ENCODE measurements at regions not wholly inside any gene's neighbourhood (a gene's known extent, or its start where the extent isn't known, plus 50 kb on each side); places are given as distances from the start of the nearest gene placed in this dataset.

DNA sequence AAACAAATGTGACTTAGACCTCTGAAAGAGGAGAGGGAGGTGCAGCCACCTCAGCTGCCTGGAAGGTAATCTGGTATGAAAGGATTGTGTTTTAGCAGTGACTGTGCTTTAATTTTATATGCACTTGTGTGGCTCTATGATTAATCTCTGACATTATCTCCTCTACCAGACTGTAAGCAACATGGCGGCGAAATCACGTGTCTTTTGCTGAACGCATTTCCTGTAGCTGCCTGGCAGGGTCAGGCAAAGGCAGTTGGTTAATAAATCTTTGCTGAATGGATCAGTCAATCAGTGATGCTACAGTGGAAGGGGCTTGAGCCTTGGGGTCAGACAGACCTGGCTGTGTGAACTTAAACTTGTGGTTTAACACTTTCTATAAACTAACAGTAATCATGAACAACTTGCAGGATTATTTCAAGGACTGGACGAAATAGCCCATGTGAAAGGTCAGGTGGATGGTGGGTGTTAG, 96.9 kb downstream of the ADSS2 start:
- TF ChIP-seq, protein P1, sequence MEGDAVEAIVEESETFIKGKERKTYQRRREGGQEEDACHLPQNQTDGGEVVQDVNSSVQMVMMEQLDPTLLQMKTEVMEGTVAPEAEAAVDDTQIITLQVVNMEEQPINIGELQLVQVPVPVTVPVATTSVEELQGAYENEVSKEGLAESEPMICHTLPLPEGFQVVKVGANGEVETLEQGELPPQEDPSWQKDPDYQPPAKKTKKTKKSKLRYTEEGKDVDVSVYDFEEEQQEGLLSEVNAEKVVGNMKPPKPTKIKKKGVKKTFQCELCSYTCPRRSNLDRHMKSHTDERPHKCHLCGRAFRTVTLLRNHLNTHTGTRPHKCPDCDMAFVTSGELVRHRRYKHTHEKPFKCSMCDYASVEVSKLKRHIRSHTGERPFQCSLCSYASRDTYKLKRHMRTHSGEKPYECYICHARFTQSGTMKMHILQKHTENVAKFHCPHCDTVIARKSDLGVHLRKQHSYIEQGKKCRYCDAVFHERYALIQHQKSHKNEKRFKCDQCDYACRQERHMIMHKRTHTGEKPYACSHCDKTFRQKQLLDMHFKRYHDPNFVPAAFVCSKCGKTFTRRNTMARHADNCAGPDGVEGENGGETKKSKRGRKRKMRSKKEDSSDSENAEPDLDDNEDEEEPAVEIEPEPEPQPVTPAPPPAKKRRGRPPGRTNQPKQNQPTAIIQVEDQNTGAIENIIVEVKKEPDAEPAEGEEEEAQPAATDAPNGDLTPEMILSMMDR (IDR thresholded peaks at IDR 0.05) = no peak
- TF ChIP-seq POLR2A (IDR thresholded peaks at IDR 0.05) = no peak

All from ovary (tissue), 3 donors.